Activated CD4-positive, alpha-beta T cell treated with anti-CD3 and anti-CD28 coated beads for 36 hours (primary cell): ENCODE measurements at regions not wholly inside any gene's neighbourhood (a gene's known extent, or its start where the extent isn't known, plus 50 kb on each side); places are given as distances from the start of the nearest gene placed in this dataset.
A peak's percentile ranks its signal among the peaks of the same experiment; 100 is the strongest.

Source experiments
- ATAC-seq: fragments of 200-7000 bp; cut with Tn5 transposase; one replicate; pipeline ENCODE4 v1.10.0; 2021; ENCODE audit warnings: mild to moderate bottlenecking, moderate library complexity
- CTCF ChIA-PET: fragments of 350-600 bp; sonication (Branson Sonifier 250); formaldehyde crosslinking; loops from one replicate; lab custom pipeline; 2021; ENCODE audit warnings: antibody characterized with exemption; lab: Charles Lee
- POLR2A ChIA-PET: fragments of 350-600 bp; sonication (Branson Sonifier 250); formaldehyde crosslinking; loops from one replicate; lab custom pipeline; 2021; ENCODE audit warnings: antibody characterized with exemption, inconsistent platforms; lab: Charles Lee
- DNase-seq: peaks from one replicate; pipeline ENCODE4 v3.0.0-alpha.2; 2020
- H3K27ac Mint-ChIP-seq: one replicate; pipeline ENCODE4 v1.8.0; 2021; ENCODE audit warnings: mixed read lengths
- H3K27me3 Mint-ChIP-seq: one replicate; pipeline ENCODE4 v1.8.0; 2021; ENCODE audit warnings: mixed read lengths
- H3K36me3 Mint-ChIP-seq: one replicate; pipeline ENCODE4 v1.8.0; 2021; ENCODE audit warnings: low read depth, mixed read lengths
- H3K4me1 Mint-ChIP-seq: one replicate; pipeline ENCODE4 v1.8.0; 2021; ENCODE audit warnings: mixed read lengths
- H3K4me3 Mint-ChIP-seq: one replicate; pipeline ENCODE4 v1.8.0; 2021; ENCODE audit warnings: mild to moderate bottlenecking, moderate library complexity, mixed read lengths
- H3K9me3 Mint-ChIP-seq: one replicate; pipeline ENCODE4 v1.8.0; 2021; ENCODE audit warnings: low read depth, mixed read lengths
- intact Hi-C, 2 experiments: fragments of 100-400 bp; cut with DNase I in 1 of 2; cut with micrococcal nuclease in 1 of 2; formaldehyde crosslinking; loops; one replicate each; pipeline versions ENCODE4 v1.14.2 to v1.15.1; 2022 to 2024; cut with DNase I, micrococcal nuclease

GRCh38 chr7:113446391-113446790 lies 328.0 kb upstream of the SMIM30 start:
- POLR2A ChIA-PET: no interaction called here
- Mint-ChIP-seq H3K36me3 (no peaks in the 10 kb centered on the region), H3K27ac (no peak overlapping the region), H3K4me1 (no peaks in the 10 kb centered on the region), H3K9me3 (no peaks in the 10 kb centered on the region), H3K27me3 (peaks cover 2% of the 10 kb centered on the region), H3K4me3 (no peak overlapping the region)
- intact Hi-C loops: no loop called here
- ATAC-seq: no peak
- DNase-seq: no peak
- CTCF ChIA-PET: no interaction called here

GRCh38 chr7:113444261-113444660 lies 325.9 kb upstream of the SMIM30 start:
- Mint-ChIP-seq H3K9me3 (no peaks in the 10 kb centered on the region), H3K36me3 (no peaks in the 10 kb centered on the region), H3K27ac (no peak overlapping the region), H3K4me3 (no peak overlapping the region), H3K27me3 (peaks cover 2% of the 10 kb centered on the region), H3K4me1 (no peaks in the 10 kb centered on the region)
- ChIA-PET CTCF (interaction anchor here (1.4 kb wide), 1 partner anchor 22 kb away, joined by 3 read pairs; no protein-coding TSS in a partner anchor), POLR2A (no interaction called here)
- intact Hi-C loops: no loop called here
- no peak for ATAC-seq
- no peak for DNase-seq

- peaks cover 2% of the 10 kb centered on the region for H3K27me3 Mint-ChIP-seq
- CTCF ChIA-PET: no interaction called here
- no peaks in the 10 kb centered on the region for H3K4me1 Mint-ChIP-seq
- intact Hi-C loops: no loop called here
- DNase-seq (no peak), ATAC-seq (no peak)
- no peaks in the 10 kb centered on the region for H3K36me3 Mint-ChIP-seq
- no peak overlapping the region for H3K4me3 Mint-ChIP-seq
- POLR2A ChIA-PET: no interaction called here
- H3K9me3 Mint-ChIP-seq: no peaks in the 10 kb centered on the region
- no peak overlapping the region for H3K27ac Mint-ChIP-seq
Measured at GRCh38 chr7:113440173-113440572, 321.8 kb upstream of the SMIM30 start.

- DNase-seq: no peak
- Mint-ChIP-seq H3K4me3 (no peak overlapping the region), H3K4me1 (no peaks in the 10 kb centered on the region), H3K9me3 (no peaks in the 10 kb centered on the region), H3K27ac (no peak overlapping the region), H3K27me3 (no peaks in the 10 kb centered on the region), H3K36me3 (no peaks in the 10 kb centered on the region)
- ChIA-PET CTCF (no interaction called here), POLR2A (no interaction called here)
- no peak for ATAC-seq
- intact Hi-C loops: no loop called here
Measured at GRCh38 chr7:113431406-113431805, 313.1 kb upstream of the SMIM30 start.

GRCh38 chr7:113424185-113424817 lies 305.9 kb upstream of the SMIM30 start:
- Mint-ChIP-seq H3K36me3 (no peaks in the 10 kb centered on the region), H3K4me3 (no peak overlapping the region)
- intact Hi-C loops: loop anchor here (5.0 to 10.0 kb wide), 4 partner anchors 407 to 1682 kb away; no protein-coding TSS in a partner anchor

GRCh38 chr7:113421696-113422330 lies 303.5 kb upstream of the SMIM30 start:
- H3K27me3 Mint-ChIP-seq: peaks cover 2% of the 10 kb centered on the region
- DNase-seq (peak; percentile 88), ATAC-seq (peak; percentile 99)
- no peak overlapping the region for H3K27ac Mint-ChIP-seq
- ChIA-PET POLR2A (no interaction called here), CTCF (interaction anchor here (0.6 to 3.3 kb wide), 16 partner anchors 10 to 1543 kb away, joined by 3 to 33 read pairs (median 4); no protein-coding TSS in a partner anchor)
- no peak overlapping the region for H3K4me3 Mint-ChIP-seq
- peaks cover 2% of the 10 kb centered on the region for H3K4me1 Mint-ChIP-seq
- H3K36me3 Mint-ChIP-seq: no peaks in the 10 kb centered on the region
- no peaks in the 10 kb centered on the region for H3K9me3 Mint-ChIP-seq
- intact Hi-C loops: loop anchor here (1.0 to 10.0 kb wide), 6 partner anchors 263 to 1680 kb away; no protein-coding TSS in a partner anchor

More at GRCh38 chr7:113424185-113424817, 305.9 kb upstream of the SMIM30 start:
- Mint-ChIP-seq H3K27ac (no peak overlapping the region), H3K4me1 (peaks cover 2% of the 10 kb centered on the region), H3K27me3 (peaks cover 2% of the 10 kb centered on the region), H3K9me3 (no peaks in the 10 kb centered on the region)
- ChIA-PET CTCF (interaction anchor here (0.6 to 2.2 kb wide), 3 partner anchors 265 to 873 kb away, joined by 3 to 6 read pairs (median 3); no protein-coding TSS in a partner anchor), POLR2A (no interaction called here)
- DNase-seq (no peak), ATAC-seq (no peak)

- H3K4me3 Mint-ChIP-seq: no peak overlapping the region
- peaks cover 2% of the 10 kb centered on the region for H3K27me3 Mint-ChIP-seq
- ChIA-PET POLR2A (no interaction called here), CTCF (no interaction called here)
- no peak overlapping the region for H3K27ac Mint-ChIP-seq
- intact Hi-C loops: no loop called here
- DNase-seq (no peak), ATAC-seq (no peak)
- H3K4me1 Mint-ChIP-seq: no peaks in the 10 kb centered on the region
- H3K9me3 Mint-ChIP-seq: no peaks in the 10 kb centered on the region
- H3K36me3 Mint-ChIP-seq: no peaks in the 10 kb centered on the region
Measured at GRCh38 chr7:113414401-113415035, 296.2 kb upstream of the SMIM30 start.

- Mint-ChIP-seq H3K36me3 (no peaks in the 10 kb centered on the region), H3K27ac (no peak overlapping the region), H3K9me3 (no peaks in the 10 kb centered on the region), H3K27me3 (peaks cover 6% of the 10 kb centered on the region), H3K4me3 (no peak overlapping the region), H3K4me1 (no peaks in the 10 kb centered on the region)
- ChIA-PET CTCF (interaction anchor here (0.6 to 2.0 kb wide), 2 partner anchors 9 to 11 kb away, joined by 3 to 10 read pairs; no protein-coding TSS in a partner anchor), POLR2A (interaction anchor here (0.6 kb wide), 1 partner anchor 11 kb away, joined by 4 read pairs; no protein-coding TSS in a partner anchor)
- intact Hi-C loops: no loop called here
- no peak for DNase-seq
- ATAC-seq: no peak
Measured at GRCh38 chr7:113412410-113412809, 294.1 kb upstream of the SMIM30 start.

- peaks cover 6% of the 10 kb centered on the region for H3K27me3 Mint-ChIP-seq
- DNase-seq (no peak), ATAC-seq (no peak)
- no peak overlapping the region for H3K27ac Mint-ChIP-seq
- no peaks in the 10 kb centered on the region for H3K9me3 Mint-ChIP-seq
- ChIA-PET POLR2A (no interaction called here), CTCF (interaction anchor here (2.0 kb wide), 1 partner anchor 10 kb away, joined by 10 read pairs; no protein-coding TSS in a partner anchor)
- no peak overlapping the region for H3K4me3 Mint-ChIP-seq
- H3K4me1 Mint-ChIP-seq: no peaks in the 10 kb centered on the region
- no peaks in the 10 kb centered on the region for H3K36me3 Mint-ChIP-seq
- intact Hi-C loops: no loop called here
Measured at GRCh38 chr7:113410796-113411195, 292.4 kb upstream of the SMIM30 start.

GRCh38 chr7:113408999-113409398 lies 290.6 kb upstream of the SMIM30 start:
- POLR2A ChIA-PET: no interaction called here
- intact Hi-C loops: no loop called here
- H3K4me3 Mint-ChIP-seq: no peak overlapping the region
- H3K9me3 Mint-ChIP-seq: no peaks in the 10 kb centered on the region
- ATAC-seq (no peak), DNase-seq (no peak)
- peaks cover 4% of the 10 kb centered on the region for H3K27me3 Mint-ChIP-seq
- H3K27ac Mint-ChIP-seq: no peak overlapping the region
- no peaks in the 10 kb centered on the region for H3K4me1 Mint-ChIP-seq
- CTCF ChIA-PET: interaction anchor here (1.0 kb wide), 1 partner anchor 16 kb away, joined by 3 read pairs; no protein-coding TSS in a partner anchor
- H3K36me3 Mint-ChIP-seq: no peaks in the 10 kb centered on the region

- intact Hi-C loops: no loop called here
- no peaks in the 10 kb centered on the region for H3K4me1 Mint-ChIP-seq
- no peak for DNase-seq
- CTCF ChIA-PET: interaction anchor here (1.7 kb wide), 1 partner anchor 16 kb away, joined by 9 read pairs; no protein-coding TSS in a partner anchor
- no peak overlapping the region for H3K27ac Mint-ChIP-seq
- H3K4me3 Mint-ChIP-seq: no peak overlapping the region
- H3K27me3 Mint-ChIP-seq: peaks cover 16% of the 10 kb centered on the region
- H3K9me3 Mint-ChIP-seq: no peaks in the 10 kb centered on the region
- H3K36me3 Mint-ChIP-seq: no peaks in the 10 kb centered on the region
- POLR2A ChIA-PET: no interaction called here
- ATAC-seq: no peak
Measured at GRCh38 chr7:113405296-113406056, 287.1 kb upstream of the SMIM30 start.
